ENCODE measurements at regions not wholly inside any gene's neighbourhood (a gene's known extent, or its start where the extent isn't known, plus 50 kb on each side); places are given as distances from the start of the nearest gene placed in this dataset.

DNA sequence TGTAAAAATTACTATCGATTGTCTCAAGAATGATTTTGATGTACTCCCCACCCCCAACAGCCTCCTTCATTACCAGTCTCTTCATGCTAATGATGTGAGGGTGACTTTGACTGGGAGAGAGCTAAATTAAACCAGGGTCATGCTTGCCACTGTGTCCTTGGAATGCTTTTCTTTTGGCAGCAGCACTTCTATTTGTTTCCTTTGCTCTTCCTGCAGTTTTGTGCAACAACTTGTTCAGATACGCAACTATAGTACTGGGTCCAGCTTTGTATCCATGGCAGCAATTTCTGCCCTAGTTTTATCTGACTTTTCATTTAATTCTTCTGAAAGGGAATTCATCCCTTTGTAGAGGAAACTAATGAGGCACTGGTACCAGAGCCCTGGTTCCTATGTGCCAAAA, 2792.1 kb downstream of the PCDH9 start:
- no peak for DNase-seq (ENCODE audit: low spot score)

DNA sequence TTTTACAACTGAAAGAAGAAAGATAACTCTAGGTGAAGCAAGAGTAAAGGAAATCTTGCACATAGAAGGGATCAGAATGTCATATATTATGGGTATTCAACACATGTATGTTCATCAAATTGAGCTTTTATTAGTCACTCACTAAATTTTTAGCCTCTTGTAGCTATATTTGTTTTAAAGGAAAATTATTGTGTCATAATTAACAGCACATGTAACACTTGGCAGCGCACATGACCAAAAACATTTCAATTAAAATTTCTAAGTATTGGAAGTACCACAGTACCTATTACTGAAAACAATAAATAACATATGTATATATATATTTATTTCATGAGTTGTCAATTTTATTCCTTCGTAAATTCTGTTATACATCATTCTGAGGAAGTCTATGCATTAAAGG, 2800.4 kb downstream of the PCDH9 start:
- DNase-seq (ENCODE audit: low spot score), result no peak

DNA sequence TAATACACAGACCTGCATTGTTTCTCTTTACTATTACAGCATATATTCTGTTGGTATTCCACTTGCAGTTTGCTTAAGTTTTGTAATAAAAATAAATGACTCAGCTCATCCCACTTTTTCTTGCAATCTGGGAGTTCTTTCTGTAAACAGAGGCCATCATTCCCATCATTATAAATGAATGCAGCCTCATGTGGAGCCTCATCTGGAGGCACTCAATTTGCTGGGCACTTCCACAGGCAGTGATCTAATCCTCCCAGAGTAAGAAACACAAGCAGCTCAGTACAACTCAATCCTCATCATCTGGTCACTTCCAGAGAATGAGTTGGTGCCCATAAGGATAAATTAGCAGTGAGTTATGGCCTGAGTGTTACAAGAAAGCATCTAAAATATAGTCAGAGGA, 2801.9 kb downstream of the PCDH9 start:
- no peak for DNase-seq (ENCODE audit: low spot score)

DNA sequence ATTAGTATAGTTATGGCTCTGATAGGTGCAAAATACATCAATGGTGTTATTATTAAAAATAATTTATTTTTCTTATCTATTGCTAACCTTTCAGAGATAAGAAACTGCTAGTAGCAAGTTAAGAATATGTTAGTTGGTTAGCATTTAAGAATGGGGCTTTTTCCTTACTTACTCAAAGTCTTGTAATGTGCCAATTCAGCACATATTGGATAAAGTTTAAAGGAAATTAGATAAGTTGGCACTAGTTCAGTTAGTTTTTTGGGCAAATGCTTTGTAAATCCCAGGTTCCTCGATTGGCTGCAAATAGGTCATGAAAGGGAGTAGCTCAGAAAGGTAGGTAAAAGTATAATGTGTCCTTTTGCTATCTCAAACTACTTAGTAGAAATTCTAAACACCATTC, 2806.7 kb downstream of the PCDH9 start:
- no peak for DNase-seq (ENCODE audit: low spot score)

DNA sequence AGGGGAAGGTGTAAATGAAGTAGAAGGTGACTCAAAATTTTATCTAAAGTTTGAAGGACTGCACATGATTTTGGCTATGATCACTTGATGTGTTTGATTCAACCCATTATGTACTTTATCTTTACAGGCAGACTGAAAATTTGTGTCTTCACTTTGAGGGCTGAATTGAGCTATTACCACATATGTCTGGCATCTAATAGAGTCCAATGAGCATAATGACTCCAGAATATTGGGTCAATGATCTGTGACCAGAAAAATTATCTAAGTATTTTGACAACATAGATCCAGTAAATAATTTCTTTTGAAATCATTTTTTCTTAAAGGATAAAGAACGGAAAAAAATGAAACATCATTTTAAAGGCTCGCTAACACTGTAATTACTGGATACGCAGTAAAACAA, 2810.0 kb downstream of the PCDH9 start:
- no peak for DNase-seq (ENCODE audit: low spot score)

DNA sequence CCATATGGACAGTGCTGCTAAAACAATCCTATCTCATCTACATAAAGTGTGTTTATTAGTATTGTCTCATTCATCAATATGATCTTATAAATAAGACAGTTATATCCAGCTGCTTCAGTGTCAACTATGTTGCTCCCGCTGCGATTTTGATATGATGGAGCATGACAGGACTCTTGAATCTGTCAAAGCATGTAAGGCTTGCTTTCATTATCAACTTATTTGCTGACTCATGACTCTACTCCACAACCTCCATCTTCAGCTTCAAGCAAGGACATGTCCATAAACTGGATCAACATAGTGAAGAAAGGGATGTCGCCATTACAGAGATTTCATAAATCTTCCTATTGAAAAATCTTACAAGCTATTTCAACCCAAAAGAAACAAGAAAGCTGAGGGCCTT, 2812.6 kb downstream of the PCDH9 start:
- no peak for DNase-seq (ENCODE audit: low spot score)

DNA sequence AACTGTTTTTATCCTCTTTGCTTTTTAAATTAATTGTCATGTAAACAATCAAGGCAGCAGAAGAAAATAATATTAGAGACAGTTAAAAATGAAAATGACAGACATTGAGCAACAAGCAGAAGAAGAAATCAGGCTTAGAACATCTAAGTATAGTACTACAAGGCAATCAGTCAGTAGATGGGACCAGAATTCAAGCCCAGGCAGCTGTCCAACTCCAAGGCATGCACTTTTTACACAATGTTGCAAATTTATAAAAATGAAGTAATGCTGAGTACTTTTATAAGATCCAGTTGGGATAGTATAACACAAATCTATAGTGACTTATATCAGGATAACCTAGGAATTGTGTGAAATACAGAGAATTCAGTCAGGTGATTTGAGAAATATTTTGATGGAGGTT, 2815.8 kb downstream of the PCDH9 start:
- no peak for DNase-seq (ENCODE audit: low spot score)

DNA sequence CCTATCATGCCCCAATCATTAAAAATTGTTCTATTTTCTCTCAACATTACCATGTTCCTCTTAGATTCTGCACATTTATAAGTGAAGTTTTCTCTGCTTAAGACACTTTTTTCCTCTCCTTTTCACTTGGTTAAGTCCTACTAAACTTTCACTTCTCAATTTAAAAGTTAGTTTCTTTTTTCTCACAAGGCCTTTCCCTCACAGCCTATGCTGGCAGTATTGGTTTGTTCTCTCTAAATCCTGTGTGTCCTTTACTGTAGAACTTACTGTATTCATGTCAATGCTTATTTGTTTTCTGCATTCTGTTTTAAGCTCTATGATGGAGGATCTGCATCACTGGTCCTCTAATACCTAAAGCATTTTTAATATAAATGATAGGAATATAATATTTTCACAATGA, 2816.6 kb downstream of the PCDH9 start:
- no peak for DNase-seq (ENCODE audit: low spot score)

DNA sequence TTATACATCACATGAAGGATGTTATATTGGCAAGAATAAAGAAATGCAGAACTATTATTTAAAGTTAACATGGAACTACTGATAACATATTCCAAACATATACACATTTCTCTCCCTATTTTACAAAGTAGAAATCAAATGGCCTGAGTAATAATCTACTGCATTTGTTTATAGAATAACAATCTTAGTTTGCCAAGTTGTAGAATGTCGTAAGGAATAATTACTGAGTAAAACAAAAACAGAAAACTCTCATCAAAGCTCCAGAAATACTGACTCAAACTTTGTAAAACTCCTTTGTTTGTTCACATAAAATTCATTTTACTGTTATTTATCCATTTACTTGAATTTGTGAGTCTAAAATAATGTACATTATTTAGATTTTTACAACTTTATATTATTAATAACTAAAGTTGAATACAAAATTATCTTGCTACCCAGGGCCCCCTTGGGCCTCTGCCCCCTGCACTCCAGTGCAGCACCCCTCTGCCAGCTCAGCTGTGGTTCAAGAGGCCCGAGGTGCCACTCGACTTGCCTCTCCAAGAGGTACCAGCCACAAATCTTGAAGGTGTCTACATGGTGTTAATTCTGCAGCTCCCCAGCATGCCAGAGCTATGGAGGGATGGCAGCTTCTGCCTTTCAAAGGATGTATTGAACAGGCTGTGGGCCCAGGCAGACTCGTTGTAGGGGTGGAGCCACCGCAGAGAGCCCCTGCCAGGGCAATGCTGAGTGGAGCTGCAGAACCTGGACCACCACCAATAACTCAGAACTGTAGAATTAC, 2819.7 kb downstream of the PCDH9 start:
- DNase-seq (ENCODE audit: low spot score), result no peak

DNA sequence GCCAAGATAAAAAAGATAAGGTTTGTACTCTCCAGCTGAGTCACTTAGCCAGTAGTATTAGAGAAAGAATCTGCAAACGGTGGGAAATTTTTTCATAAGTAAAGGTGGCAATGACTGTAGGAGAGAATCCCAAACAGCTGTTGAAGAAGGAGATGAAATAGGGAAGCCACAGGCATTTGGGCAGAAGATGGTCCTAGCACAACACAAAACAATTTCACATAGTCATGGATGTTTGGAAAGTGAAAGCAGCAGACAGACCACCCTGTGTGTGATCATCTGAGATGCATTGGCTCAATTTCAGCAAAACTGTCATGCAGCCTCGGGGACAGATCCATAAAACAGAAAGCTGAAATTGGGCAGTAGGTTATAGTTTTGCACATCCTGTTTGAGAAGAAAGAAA, 2832.4 kb downstream of the PCDH9 start:
- DNase-seq (ENCODE audit: low spot score), result no peak

DNA sequence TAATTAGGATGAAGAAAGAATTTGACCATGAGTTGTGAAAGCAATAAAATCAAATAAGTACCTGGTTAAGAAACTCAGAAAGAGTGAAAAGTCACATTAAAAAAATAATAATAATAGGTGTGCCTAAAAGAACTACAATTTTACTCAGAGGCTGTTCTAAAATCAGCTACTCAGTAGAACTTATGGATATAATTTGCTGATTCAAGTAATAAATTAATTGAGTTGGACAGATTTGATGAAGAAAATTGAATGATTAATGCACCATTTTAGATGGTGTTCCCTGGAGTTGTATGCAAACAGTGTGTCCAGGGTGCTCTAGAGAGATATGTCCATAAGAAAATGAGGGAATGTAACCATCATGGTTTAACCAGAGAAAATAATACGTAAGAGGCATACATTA, 2852.5 kb downstream of the PCDH9 start:
- DNase-seq (ENCODE audit: low spot score), result no peak

DNA sequence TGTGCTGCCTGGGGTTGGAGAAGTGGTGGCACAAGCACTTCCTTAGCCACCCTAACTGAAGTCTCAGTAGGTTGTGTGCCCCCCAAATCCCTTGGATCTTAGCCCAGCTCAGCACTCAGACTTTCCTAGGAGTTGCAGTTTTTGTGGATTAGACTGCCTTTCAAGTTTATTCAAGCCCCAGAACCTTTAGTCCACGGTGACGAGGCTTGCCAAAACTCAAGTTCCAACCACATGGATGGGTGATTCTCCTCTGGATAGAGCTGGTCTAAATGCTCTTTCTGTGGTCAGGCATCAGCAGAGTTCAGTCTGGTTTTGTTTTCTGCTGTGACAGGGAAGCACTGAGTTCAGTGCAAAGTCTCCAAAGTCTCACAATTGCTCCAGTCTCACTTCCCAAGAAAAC, 2858.7 kb downstream of the PCDH9 start:
- DNase-seq (ENCODE audit: low spot score), result no peak

DNA sequence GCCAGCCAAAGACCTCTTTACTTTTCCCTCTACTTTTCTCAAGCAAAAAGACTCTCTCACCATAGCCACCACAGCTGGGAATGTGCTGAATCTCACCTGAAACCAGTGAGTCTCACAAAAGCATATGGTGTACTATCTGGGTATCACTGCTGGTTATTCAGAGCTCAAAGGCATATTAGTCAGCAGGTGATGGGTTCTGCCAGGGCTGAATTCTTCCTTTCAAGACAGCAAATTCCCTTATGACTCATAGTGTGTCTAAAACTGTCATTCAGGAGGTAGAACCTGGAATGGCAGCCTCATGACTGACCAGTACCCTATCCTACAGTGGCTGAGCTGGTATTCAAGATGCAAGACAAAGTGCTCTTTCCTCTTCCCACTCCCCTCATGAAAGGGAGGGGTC, 2859.1 kb downstream of the PCDH9 start:
- no peak for DNase-seq (ENCODE audit: low spot score)

DNA sequence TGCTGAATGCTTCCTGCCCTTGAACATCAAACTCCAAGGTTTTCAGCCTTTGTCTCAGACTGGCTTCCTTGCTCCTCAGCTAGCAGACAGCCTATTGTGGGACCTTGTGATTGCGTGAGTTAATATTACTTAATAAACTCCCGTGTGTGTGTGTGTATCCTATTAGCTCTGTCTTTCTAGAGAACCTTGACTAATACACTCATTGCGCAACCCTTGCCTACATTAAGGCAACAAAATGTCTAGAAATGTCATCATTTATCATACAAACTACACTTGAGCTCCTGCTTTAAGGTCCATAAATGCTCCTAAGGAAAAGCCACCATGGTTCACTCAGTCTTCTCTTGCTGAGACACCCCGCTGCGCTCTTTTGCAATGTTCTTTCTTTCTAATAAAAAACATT, 2861.0 kb downstream of the PCDH9 start:
- no peak for DNase-seq (ENCODE audit: low spot score)

DNA sequence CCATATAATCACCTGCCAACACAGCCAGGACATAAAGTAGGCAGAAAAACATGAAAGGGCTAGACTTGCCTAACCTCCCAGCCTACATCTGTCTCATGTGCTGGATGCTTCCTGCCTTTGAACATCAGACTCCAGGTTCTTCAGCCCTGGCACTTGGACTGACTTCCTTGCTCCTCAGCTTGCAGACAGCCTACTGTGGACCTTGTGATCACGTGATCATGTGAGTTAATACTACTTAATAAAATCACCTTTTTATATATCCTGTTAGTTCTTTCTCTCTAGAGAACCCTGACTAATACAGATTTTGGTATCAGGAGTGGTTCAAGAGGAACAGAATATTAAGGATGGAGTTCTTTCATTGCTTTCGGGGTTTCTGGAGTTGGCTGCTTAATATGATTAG, 2867.6 kb downstream of the PCDH9 start:
- no peak for DNase-seq (ENCODE audit: low spot score)

DNA sequence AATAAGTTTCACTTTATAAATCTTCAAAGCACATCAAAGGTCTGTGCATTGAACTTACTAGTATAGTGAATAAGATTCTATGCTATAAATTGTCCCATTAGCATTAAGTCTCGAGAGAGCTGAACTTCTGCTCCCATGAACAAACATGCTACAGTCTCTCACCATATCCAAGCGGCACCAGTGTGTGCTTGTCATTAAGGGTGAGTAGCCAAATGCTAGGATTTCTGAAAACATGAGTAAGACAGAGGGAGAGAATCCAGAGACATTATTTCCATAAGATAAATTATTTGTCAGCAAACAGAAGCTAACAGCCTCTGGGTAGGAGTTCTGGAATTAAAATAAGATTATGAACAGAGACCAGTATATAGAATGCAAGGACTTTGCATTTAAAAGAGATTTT, 2882.5 kb downstream of the PCDH9 start:
- DNase-seq (ENCODE audit: low spot score), result no peak

DNA sequence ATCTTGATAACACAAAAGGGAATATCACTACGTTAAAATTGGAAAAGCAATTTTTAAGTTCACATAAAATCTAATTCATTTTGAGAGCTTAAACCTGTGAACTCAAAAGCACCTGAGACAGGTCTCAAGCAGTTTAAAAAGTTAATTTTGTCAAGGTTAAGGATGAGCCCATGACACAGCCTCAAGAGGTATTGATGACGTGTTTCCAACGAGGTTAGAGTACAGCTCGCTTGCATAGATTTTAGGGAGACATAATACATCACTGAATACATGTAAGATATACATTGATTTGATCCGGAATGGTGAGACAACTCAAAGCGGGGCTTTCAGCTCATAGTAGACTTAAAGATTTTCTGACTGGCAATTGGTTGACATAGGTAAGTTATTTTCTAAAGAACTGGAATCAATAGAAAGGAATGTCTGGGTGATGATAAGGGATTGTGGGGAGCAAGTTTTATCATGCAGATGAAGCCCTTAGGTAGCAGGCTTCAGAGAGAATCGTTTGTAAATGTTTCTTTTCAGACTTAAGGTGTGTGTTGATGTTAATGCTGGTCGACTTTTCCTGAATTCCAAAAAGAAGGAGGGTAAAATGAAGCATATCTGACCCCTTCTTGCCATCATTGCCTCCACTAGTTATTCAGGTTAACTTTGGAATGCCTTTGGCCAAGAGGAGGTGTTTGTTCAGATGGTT, 2890.6 kb downstream of the PCDH9 start:
- no peak for DNase-seq (ENCODE audit: low spot score)

DNA sequence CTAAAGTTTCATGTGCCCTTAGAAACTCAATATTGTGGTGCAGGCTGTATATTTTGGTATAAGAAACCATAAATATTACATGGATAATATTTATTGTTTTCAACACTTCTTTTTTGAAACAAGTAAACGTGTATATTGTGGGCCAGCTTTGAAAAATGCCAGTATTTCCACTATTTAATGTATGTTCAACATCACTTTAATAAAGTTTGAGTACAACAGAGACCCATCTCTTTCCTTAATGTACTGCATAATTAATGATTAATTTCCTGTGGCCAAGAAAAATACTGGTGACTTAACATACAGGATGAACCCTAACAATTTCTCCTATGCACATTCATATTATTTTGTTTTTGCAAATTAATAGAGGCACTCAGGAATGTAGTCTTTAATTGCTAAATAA, 2891.5 kb downstream of the PCDH9 start:
- DNase-seq (ENCODE audit: low spot score), result no peak

DNA sequence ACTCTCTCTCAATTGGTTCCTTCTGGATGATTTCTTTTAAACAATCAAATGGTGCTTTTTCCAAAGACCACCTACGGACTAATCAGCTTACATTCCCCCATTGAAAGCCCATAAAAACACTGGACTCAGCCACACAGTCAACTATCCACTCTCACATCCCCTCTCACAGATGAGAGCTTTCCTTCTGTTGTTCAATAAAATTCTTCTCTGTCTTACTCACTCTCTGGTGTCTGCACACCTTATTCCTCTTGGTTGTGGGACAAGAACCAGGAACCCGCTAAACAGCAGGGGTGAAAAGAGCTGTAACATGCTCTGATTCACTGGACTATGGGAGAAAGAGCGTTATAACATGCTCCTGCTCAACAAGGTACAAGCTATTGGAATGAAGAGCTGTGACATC, 2896.2 kb downstream of the PCDH9 start:
- no peak for DNase-seq (ENCODE audit: low spot score)

DNA sequence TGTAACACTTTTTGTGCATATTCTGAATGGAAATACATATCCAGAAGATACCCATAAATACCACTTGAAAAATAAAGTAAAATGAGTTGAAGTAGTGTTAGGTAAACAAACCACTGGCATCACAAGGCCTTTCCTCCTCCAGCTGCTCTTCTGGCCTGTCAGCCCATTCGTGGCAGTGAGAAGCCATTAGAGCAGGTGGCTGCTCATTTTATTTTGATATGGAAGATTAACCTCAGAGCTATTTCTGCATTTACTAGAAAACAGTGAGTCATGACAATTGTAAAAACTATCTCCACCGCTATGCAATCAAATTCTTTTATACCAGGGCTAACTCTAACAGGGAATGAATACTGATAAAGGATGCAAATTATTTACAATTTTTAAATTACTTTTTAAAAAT, 2898.1 kb downstream of the PCDH9 start:
- no peak for DNase-seq (ENCODE audit: low spot score)

DNA sequence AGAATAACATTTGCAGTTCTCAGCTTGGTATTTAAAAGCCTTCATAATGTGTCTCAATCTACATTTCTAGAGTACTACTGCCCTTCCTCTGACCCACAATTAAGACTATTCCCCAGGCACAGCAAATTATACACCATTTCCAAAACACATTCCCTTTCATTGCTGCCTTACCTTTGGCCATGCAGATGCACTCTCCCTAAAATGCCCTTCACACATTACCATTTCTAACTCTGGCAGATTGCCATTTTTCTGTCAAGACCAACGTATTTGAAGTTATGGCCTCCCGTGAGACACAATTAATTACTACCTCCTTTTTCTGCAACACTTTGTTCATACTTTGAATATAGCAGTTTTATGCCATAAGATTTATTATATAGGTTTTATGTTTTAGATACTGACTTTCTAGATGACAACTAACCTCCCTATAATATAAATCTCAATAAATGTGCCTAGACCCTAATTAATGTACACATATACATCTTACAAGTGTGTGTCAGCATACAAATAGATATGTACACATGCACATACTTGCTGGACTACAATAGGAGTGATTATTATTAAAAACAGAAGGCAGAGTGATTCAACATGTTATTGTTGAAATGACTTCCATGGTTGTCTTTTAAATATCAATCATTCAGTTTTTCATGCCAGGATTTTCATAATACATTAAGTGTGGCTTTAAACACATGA, 2902.5 kb downstream of the PCDH9 start:
- DNase-seq (ENCODE audit: low spot score), result no peak

DNA sequence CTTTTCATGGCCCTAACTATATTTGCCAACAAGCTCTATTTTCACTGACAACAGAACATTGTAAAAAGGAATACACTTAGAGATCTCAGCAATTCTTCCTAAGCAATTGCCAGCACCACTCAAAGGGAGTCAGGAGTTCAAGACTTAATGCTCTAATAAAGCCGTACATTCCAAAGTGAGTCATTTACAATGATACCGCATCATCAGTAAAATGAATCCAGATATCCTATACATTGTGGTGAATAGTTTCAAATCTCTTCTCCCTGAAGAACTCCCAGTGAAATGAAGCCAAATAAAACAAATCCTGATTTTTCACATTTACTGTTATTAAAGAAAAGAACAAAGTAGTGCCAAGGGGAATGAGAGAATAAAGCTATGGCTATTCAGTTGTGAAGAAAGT, 2898.7 kb upstream of the PCDH20 start:
- DNase-seq (ENCODE audit: low spot score), result no peak

DNA sequence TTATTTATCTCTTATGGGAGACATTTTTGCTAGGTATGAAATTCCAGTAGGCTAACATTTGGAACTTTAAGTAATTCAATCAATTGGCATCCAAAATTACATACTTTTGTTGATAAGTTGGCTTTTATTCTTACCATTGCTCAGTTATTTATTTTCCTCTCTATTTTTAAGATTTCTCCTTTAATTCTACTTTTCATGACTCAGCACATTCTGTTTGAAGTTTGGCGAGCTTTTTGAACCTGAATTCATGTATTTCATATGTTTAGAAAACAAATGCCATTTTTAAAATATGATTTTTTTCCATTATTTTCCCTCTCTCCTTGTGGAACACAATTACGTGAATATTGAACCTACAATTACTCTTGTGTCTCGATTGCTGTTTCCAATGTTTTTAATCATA, 2896.3 kb upstream of the PCDH20 start:
- no peak for DNase-seq (ENCODE audit: low spot score)

Data from SW480 (cell line).